Endodermal cell (in vitro differentiated cells): ENCODE measurements at regions not wholly inside any gene's neighbourhood (a gene's known extent, or its start where the extent isn't known, plus 50 kb on each side); places are given as distances from the start of the nearest gene placed in this dataset.

Experiments used
- DNase-seq: peaks from one replicate; pipeline ENCODE4 v3.0.0-alpha.2; 2017
- H3K27ac ChIP-seq: 2 replicates; pipeline ENCODE4 v1.5.1; 2013; ENCODE audit warnings: mild to moderate bottlenecking, low read depth, low read length, moderate library complexity
- H3K27me3 ChIP-seq: 2 replicates; pipeline ENCODE4 v1.6.1; 2013; ENCODE audit warnings: mild to moderate bottlenecking, low read length, moderate library complexity; ENCODE audit not compliant: insufficient read depth, control insufficient read depth, poor library complexity, severe bottlenecking
- H3K36me3 ChIP-seq: 2 replicates; pipeline ENCODE4 v1.7.0; 2013; ENCODE audit warnings: mild to moderate bottlenecking, low read length, moderate library complexity; ENCODE audit not compliant: control insufficient read depth, insufficient read depth
- H3K4me1 ChIP-seq: one replicate; pipeline ENCODE4 v1.7.0; 2013; ENCODE audit warnings: low read length; ENCODE audit not compliant: control insufficient read depth, insufficient read depth
- H3K4me3 ChIP-seq: 2 replicates; pipeline ENCODE4 v1.5.1; 2013; ENCODE audit warnings: mild to moderate bottlenecking, low read length, moderate library complexity
- H3K9ac ChIP-seq: 2 replicates; pipeline ENCODE4 v1.6.1; 2013; ENCODE audit warnings: mild to moderate bottlenecking, low read length, moderate library complexity; ENCODE audit not compliant: poor library complexity, severe bottlenecking; ENCODE audit errors: extremely low read depth
- H3K9me3 ChIP-seq: 2 replicates; pipeline ENCODE4 v1.6.1; 2013; ENCODE audit warnings: mild to moderate bottlenecking, low read length, moderate library complexity; ENCODE audit not compliant: control insufficient read depth
- H3K27ac Mint-ChIP-seq: 2 replicates; pipeline ENCODE4 v1.8.0; 2020; ENCODE audit warnings: mixed read lengths
- H3K27me3 Mint-ChIP-seq: 2 replicates; pipeline ENCODE4 v1.8.0; 2021; ENCODE audit warnings: mild to moderate bottlenecking, mixed read lengths; ENCODE audit not compliant: insufficient read depth
- H3K36me3 Mint-ChIP-seq: 2 replicates; pipeline ENCODE4 v1.8.0; 2020; ENCODE audit warnings: low read depth, mixed read lengths
- H3K4me1 Mint-ChIP-seq: 2 replicates; pipeline ENCODE4 v1.8.0; 2020; ENCODE audit warnings: mixed read lengths
- H3K4me3 Mint-ChIP-seq: 2 replicates; pipeline ENCODE4 v1.8.0; 2020; ENCODE audit warnings: mild to moderate bottlenecking, moderate library complexity, mixed read lengths
- H3K9me3 Mint-ChIP-seq: 2 replicates; pipeline ENCODE4 v1.8.0; 2020; ENCODE audit warnings: mild to moderate bottlenecking, mixed read lengths
- WGBS, 2 experiments: methylation state at CpG; one replicate each; pipeline versions ENCODE4 v1.1.5 to v1.1.7; 2013; ENCODE audit warnings: missing lambda C conversion rate in 2 of 2, mixed read lengths in 1 of 2; ENCODE audit not compliant: insufficient coverage in 1 of 2, insufficient read length in 1 of 2; 5-methylcytosine and 5-hydroxymethylcytosine counted together
- TF ChIP-seq, protein P1 (sequence below): fragments of 200-600 bp; sonication (generic); conservative IDR thresholded peaks from 2 replicates; pipeline ENCODE4 v1.5.0; 2021; ENCODE audit warnings: antibody characterized with exemption, mild to moderate bottlenecking

- H3K4me1 ChIP-seq, result no peaks in the 10 kb centered on the region
- H3K36me3 Mint-ChIP-seq, result no peaks in the 10 kb centered on the region
These were observed 98.4 kb upstream of the STXBP5 start for GRCh38 chr6:147105786-147106185.

GRCh38 chr6:147106759-147107401, 97.3 kb upstream of the STXBP5 start:
- no peaks in the 10 kb centered on the region for H3K27me3 ChIP-seq
- H3K27ac Mint-ChIP-seq, result no peak overlapping the region
- TF ChIP-seq, protein P1, sequence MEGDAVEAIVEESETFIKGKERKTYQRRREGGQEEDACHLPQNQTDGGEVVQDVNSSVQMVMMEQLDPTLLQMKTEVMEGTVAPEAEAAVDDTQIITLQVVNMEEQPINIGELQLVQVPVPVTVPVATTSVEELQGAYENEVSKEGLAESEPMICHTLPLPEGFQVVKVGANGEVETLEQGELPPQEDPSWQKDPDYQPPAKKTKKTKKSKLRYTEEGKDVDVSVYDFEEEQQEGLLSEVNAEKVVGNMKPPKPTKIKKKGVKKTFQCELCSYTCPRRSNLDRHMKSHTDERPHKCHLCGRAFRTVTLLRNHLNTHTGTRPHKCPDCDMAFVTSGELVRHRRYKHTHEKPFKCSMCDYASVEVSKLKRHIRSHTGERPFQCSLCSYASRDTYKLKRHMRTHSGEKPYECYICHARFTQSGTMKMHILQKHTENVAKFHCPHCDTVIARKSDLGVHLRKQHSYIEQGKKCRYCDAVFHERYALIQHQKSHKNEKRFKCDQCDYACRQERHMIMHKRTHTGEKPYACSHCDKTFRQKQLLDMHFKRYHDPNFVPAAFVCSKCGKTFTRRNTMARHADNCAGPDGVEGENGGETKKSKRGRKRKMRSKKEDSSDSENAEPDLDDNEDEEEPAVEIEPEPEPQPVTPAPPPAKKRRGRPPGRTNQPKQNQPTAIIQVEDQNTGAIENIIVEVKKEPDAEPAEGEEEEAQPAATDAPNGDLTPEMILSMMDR, result no peak
- H3K4me1 Mint-ChIP-seq, result no peaks in the 10 kb centered on the region
- H3K4me3 ChIP-seq, result no peak overlapping the region
- no peaks in the 10 kb centered on the region for H3K9me3 Mint-ChIP-seq
- no peaks in the 10 kb centered on the region for H3K9me3 ChIP-seq
- H3K36me3 ChIP-seq, result no peaks in the 10 kb centered on the region
- no peak for DNase-seq
- H3K36me3 Mint-ChIP-seq, result no peaks in the 10 kb centered on the region
- no peak overlapping the region for H3K4me3 Mint-ChIP-seq
- 85 to 88% methylated on average over 7 of the region's 7 CpGs for WGBS, 2 experiments
- H3K27ac ChIP-seq, result no peak overlapping the region
- no peaks in the 10 kb centered on the region for H3K27me3 Mint-ChIP-seq
- H3K4me1 ChIP-seq, result no peaks in the 10 kb centered on the region
- H3K9ac ChIP-seq, result no peak overlapping the region

More at GRCh38 chr6:147105786-147106185, 98.4 kb upstream of the STXBP5 start:
- Histone ChIP-seq H3K9ac (no peak overlapping the region), H3K9me3 (no peaks in the 10 kb centered on the region), H3K4me3 (no peak overlapping the region), H3K27me3 (no peaks in the 10 kb centered on the region), H3K36me3 (no peaks in the 10 kb centered on the region), H3K27ac (no peak overlapping the region)
- no peak overlapping the region for H3K27ac Mint-ChIP-seq
- no peaks in the 10 kb centered on the region for H3K27me3 Mint-ChIP-seq
- TF ChIP-seq, protein P1, result no peak
- 86 to 94% methylated on average over 1 to 4 of the region's 5 CpGs for WGBS, 2 experiments
- H3K4me1 Mint-ChIP-seq, result no peaks in the 10 kb centered on the region
- no peak overlapping the region for H3K4me3 Mint-ChIP-seq
- no peaks in the 10 kb centered on the region for H3K9me3 Mint-ChIP-seq
- DNase-seq, result no peak

DNA sequence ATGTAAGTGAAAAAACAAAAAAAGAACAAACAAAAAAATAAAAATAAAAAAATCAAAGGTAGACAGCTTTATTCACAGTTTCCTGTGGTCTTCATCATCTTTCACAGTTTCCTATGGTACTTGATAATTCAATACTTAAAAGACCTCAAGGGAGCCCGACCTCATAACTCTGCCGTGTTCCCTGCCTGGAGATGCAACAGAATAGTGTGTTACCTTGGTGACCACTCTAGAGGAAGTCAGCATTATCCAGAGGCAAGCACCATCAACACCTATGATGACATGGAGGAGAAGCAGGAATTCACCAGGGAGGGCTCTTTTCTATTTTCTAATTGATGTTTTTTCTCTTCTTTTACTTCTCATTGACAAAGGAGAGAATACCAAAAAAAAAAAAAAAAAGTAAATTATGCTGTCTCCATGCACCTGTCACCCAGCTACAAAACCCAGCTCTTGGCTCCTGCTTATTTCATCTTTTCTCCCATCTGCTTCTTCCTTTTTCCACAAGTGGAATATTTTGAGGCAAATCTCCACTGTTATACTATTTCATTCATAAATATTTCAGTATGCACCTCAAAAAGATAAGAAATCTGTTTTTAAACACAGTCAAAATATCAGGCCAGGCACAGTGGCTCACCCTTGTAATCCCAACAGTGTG, 95.8 kb upstream of the STXBP5 start:
- Histone ChIP-seq H3K4me3 (no peak overlapping the region), H3K36me3 (no peaks in the 10 kb centered on the region), H3K4me1 (no peaks in the 10 kb centered on the region), H3K27ac (no peak overlapping the region), H3K27me3 (no peaks in the 10 kb centered on the region), H3K9me3 (no peaks in the 10 kb centered on the region), H3K9ac (no peak overlapping the region)
- Mint-ChIP-seq H3K27me3 (no peaks in the 10 kb centered on the region), H3K9me3 (no peaks in the 10 kb centered on the region), H3K36me3 (no peaks in the 10 kb centered on the region), H3K4me1 (no peaks in the 10 kb centered on the region), H3K27ac (no peak overlapping the region), H3K4me3 (no peak overlapping the region)
- WGBS, 2 experiments, result 92% methylated on average over 2 of the region's 2 CpGs
- no peak for DNase-seq
- TF ChIP-seq, protein P1, result no peak
